ENCODE measurements at regions not wholly inside any gene's neighbourhood (a gene's known extent, or its start where the extent isn't known, plus 50 kb on each side); places are given as distances from the start of the nearest gene placed in this dataset.

DNA sequence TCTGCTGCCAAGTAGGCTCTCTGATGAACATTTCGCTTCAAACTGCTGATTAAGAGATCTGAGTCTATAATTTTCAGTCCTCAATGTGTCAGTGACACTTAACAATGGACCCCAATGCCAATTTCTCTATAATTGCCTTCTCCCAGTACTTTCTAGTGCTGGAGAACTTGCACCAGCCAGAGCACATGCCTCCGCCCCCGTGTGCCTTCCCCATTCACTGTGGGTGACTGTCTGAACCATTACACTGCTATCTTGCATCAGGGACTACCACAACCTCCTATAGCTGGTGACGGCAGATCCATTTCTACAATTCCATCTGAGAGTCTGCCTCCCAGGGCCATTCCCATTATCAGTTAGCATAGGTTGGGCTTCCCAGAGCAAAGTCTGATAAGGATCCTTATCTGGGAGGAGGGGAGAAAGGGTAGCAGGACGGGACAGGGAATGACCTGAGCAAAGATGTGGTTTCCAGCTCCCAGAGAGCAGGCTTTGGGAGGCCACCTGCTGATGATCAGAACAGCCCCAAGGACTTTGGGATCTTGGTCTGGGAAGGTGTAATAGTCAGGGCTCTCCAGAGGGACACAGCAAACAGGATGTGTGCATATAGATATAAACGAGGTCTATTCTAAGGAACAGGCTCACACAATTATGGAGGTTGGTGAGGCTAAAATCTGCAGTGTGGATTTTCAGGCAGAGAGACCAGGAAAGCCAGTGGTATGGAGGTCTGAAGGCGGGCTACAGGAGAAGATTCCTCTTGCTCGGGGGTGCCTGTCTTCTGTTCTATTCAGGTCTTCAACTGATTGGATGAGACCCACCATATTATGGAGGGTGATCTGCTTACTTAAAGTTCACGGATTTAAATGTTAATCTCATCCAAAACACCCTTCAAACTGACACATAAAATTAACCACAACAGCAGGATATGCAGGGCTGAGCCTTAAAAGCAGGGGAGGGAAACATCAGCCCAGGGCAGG, 238.2 kb downstream of the PTPRU start:
- DNase-seq = no peak

DNA sequence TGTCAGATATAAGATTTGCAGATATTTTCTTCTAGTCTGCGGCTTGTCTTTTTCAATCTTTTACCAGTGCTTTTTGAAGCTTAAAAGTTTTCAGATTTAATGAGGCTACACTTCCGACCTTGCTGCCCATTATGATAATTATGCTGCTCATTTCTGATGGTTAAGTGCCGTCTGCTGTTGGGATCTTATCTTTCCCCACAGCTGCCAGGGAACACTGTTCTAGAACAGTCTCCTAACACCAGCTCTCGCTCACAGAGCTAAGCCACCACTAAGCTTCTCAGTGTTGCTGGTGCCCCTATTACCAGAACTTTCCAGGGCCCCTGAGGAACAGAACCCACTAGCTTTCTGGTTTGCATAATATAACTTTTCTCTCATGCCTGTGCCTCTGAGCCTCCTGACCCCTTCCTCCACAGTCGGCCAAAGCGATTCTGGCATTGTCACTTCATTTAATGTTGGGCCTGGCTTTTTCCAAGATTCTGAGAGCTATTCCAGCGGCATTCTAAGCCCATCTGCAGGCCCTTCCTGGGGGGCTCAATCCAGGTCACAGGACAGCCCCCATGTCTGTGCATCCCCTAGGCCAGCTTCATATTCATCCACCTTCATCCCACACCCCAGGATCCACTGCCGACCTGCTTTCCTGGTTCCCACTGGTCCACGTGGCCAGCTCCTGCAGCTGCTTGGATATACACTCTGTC, 237.0 kb downstream of the PTPRU start:
- DNase-seq = no peak

DNA sequence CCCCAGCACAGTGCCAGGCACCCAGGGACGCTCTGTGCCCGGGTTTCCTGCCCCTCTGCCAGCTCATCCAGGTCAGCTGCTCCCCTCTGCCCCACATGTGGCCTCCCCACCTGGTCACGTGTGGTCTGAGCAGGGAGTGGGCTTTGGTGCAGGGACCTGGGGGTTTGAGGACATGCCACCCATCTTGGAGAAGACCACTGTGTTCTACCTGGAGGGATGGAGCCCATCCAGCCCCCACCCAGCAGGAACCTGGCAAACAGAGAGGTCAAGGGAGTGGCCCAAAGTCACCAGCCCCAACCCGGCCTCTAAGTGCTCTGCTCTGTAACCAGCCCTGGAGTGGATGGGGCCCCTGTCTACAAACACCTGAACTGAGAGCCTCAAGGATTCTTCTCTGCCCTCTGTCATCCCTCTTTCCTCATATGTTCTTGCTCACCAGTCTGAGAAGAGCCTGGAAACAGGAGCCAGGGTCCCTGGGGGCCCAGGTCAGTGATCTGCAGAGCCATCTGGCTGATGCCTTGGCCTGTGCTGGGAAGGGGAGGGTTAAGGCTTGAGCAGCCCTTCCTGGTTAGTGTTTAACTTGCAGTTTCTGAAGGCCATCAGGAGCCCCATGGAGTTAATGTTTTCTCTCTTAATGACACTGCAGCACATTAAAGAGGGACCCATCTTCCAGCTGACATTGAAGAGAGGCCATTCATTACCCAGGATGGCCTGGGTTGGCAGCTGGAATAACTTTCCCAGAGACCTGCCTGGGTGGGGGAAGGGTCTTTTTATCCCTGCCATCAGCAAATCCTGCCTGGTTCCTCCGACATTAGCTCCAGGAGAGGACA, 235.4 kb downstream of the PTPRU start:
- no peak for DNase-seq

DNA sequence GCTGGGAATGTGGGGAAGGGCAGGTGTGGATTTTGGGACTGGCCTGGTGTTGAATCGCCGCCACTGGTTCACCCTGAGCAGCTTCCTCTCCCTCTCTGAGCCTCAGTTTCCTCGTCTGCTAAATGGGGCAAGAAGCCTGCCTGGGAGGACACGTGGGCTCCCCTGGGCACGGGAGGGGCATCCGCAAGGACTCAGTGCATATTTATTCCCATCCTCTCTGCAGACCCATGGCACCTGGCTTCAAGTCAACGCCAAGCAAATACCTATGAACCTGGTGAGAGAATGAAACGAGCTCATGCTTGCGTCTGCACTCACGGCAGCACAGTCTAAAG, 234.4 kb downstream of the PTPRU start:
- no peak for DNase-seq

DNA sequence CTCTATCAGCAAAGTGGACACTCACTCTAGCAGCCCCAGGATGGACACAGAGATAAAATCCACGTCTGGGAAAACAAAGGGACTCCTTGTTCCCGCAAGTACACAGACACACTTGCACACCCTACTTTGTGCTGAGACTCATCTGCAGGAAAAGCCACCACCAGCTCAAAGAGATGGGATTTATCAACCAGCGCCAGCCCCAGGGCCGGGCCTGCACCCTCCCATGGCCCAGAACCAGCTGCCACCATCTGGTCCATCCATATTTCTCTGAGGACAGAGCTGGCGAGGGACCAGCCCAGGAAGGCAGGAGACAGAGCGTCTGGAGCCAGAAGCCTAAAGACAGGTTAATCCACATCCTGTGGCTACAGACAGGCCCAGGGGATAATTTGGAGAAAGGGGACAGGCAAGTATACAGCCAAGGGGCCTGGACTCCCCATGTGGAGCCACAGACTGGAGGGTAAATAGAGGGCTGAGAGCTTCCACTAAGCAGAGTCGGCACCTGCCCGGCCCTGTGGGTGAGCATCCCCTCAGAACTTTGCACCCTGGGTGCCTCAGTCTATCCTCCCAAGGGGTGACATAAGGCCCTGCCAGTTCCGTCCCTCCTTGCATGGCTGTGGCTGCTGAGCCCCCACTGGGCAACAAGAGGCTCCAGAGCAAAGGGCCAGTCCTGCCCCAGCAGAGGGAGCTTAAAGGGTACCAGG, 233.9 kb downstream of the PTPRU start:
- no peak for DNase-seq

DNA sequence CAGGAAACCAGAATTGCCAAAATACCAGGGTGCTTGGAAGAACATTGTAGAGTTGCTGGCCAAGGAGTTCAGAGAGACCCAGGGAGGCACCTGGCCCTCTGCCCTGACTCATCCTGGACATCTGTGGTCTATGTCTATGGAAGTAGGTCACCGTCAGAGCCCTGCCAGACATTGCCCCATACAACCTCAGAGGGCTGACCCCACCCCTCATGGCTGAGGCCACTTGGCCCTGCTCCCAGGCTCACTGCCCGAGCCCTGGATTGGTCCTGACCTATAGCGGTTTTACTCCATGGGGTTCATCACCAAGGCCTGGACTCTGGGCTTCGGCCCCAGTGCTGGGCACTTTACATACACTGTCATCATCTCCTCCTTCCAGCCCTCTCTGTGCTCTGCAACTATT, 233.1 kb downstream of the PTPRU start:
- DNase-seq = no peak

- no peak for DNase-seq
Observed at GRCh38 chr1:29467989-29468900, 231.9 kb downstream of the PTPRU start.

GRCh38 chr1:29466258-29466657, 229.9 kb downstream of the PTPRU start:
- DNase-seq = no peak

- DNase-seq = no peak
Observed at GRCh38 chr1:29465755-29466154, 229.4 kb downstream of the PTPRU start.

DNA sequence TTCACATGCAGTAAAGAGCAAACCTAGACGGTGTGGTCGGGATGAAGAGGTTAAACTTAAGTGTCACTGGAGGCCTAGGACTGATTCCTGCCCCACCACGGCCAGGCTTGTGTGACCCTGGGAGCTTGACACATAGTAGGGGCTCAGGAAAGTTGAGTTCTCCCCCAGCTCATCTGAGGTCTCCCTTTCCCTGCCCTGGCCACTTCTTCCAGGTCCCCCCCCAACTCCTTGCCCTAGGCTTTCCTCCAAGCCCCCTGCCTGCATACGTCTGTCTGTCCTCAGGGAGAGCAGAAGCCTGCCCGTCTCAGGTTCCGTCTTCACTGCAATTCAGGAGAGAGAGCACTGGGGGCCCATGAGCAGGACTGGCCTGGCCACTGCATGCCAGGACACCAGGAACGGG, 225.8 kb downstream of the PTPRU start:
- DNase-seq = no peak

- no peak for DNase-seq
Observed at GRCh38 chr1:29461115-29461739, 224.9 kb downstream of the PTPRU start.

- DNase-seq = no peak
Observed at GRCh38 chr1:29460694-29461093, 224.4 kb downstream of the PTPRU start.

- DNase-seq = no peak
Observed at GRCh38 chr1:29460041-29460610, 223.8 kb downstream of the PTPRU start.

- DNase-seq = no peak
Observed at GRCh38 chr1:29459620-29459945, 223.3 kb downstream of the PTPRU start.

DNA sequence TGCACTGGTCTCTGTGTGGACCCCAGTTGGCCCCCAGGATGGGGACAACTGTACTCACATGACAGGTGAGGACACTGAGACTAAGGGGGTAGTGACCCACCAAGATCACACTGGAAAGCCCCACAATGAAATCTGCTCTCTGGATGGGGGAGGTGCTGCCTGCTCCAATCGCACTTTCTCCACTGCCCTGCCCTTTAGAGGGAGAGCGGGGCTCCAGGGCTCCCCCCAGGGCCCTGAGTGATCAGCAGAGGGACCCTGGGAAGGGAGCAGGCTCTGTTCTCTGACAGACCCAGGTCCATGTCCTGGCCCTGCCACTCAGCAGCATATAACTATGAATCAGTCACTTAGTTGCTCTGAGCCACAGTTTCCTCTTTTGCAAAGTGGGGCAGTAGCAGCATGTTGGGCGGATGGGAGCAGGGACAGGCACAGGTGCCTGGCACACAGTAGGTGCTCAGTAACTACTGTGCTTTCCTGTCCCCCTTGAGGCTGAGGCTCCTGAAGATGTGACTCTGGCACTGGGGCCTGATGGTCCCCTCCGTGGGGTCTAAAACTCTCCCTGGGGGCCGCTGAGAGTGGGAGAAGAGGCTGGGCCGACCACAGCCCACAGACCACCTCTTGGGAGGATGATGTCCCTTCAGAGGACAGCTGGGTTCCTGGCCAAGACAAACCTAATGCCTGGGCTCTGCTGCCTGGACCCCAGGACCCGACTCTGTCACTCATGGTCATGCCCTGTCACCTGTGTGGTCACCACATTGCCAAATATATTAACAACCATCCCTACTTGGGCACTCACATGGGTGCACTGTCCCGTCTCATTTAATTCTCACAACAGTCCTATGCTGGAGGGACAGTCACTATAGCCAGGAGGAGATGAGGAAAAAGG, 222.7 kb downstream of the PTPRU start:
- DNase-seq = no peak

GRCh38 chr1:29457496-29458368, 221.4 kb downstream of the PTPRU start:
- no peak for DNase-seq

- DNase-seq = no peak
Observed at GRCh38 chr1:29456685-29457435, 220.5 kb downstream of the PTPRU start.

DNA sequence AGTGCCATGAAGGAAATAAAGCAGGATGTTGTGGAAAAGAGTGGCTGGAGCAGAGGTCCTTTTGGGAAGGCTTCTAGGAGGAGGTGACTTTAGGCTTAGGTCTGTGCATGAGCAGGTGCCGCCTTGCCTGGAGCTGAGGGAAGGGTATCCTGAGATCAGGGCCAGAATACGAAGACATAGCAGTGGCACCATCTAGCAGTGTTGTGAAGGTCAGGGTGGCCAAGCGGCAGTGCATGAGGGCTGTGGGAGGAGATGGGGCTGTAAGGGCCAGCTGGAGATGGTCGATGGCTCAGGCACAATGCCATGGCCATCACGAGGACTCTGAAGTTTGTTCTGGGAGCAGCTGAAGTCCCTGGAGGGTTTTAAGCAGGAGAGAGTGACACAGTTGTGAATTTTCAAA, 219.5 kb downstream of the PTPRU start:
- DNase-seq = no peak

Measured in activated T-cell treated with anti-CD3 and anti-CD28 coated beads, Interleukin-2, amount 50 U/mL, for 48 hours (primary cell).